ENCODE measurements at regions not wholly inside any gene's neighbourhood (a gene's known extent, or its start where the extent isn't known, plus 50 kb on each side); places are given as distances from the start of the nearest gene placed in this dataset.
"Not testable (repeated sequence)": the region's sequence is repeated elsewhere in the genome, so short reads cannot be mapped to it uniquely, and the experiment has no call there.

DNA sequence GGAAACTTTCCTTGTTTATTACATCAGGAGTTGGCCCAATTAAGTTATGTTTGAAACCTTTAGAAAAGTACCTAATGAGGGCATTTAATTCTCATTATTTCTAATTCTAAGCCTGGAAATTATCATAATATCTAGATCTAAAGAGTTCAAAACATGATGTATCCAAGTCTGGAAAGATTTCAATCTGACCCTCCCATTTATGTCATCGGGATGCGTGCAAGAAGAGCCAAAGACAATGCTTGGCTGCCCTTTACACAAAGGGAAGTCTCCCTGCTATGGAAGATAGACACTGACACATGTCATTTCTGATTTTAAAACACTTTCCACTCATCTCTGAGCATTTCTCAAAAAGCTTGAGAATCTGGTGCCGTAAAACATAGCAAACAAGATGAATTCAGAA, 222.4 kb downstream of the ANTXR2 start:
- no peak for DNase-seq (ENCODE audit: low read depth)

DNA sequence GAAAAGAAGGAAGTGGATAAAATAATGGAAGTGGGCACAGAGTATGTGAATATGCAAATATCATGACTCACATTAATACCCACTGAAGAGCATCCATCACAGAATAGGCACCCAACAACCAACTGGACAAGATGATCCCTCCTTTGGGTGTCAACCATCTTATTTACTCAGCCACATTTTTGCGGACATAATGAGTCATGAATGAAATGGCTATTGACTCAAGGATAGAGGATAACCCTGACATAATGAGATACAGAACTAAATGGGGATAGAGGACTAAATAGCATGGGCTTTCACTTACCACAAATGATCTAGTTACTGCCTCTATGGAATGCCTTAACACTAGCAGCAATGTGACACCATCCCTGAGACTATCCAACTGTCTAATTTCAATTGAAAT, 224.7 kb downstream of the ANTXR2 start:
- DNase-seq (ENCODE audit: low read depth), result no peak

DNA sequence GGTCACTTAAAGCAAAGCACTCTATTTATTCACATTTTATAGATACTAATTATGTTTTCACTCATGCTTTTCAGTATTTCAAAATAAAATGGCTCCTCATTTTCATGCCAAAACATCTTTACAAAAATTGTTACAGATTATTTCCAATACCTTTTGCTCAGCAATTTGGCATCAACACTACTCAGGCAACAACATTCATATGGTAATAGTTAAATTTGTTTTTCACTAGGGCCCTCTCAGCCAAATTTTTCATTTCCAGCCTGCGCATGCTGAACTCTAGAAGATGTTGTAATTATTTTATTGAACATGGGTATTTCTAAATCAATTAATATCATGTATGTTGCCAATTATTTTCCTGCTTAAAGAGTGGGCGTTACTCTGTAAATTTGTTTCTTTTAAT, 225.6 kb downstream of the ANTXR2 start:
- no peak for DNase-seq (ENCODE audit: low read depth)

DNA sequence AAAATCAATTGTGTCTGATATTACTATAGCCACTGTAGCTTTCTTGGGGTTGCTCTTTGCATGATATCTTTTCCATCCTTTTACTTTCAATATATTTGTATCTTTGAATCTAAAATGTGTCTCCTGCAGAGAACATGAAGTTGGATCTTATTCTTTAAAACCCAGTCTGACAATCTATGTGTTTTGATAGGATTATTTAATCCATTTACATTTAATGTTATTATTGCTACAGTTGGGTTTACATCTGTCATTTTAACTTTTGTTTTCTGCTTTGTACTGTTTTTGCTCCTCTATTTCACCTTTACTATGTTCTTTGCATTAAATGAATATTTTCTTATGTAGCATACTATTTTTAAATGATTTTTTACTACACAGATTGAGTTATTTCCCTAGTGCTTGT, 230.9 kb downstream of the ANTXR2 start:
- no peak for DNase-seq (ENCODE audit: low read depth)

DNA sequence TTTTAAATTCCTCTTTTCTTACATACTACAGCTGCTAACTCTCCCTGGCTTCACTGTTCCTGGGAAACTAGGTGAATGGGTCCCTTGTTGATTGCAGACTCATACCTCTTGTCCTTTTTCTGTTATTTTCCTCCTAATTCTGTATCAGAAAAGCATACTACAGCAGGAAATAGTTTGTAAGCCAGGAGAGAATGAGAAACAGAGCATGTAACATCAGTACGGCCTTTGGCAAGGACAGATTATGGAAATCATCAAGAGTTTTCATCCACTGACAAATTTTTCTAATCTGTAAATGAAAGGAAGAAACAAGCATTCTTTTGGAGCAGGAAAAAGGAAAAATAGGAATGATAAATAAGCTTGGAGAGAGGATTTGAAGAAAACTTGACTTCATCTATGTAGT, 239.2 kb downstream of the ANTXR2 start:
- DNase-seq (ENCODE audit: low read depth), result no peak

DNA sequence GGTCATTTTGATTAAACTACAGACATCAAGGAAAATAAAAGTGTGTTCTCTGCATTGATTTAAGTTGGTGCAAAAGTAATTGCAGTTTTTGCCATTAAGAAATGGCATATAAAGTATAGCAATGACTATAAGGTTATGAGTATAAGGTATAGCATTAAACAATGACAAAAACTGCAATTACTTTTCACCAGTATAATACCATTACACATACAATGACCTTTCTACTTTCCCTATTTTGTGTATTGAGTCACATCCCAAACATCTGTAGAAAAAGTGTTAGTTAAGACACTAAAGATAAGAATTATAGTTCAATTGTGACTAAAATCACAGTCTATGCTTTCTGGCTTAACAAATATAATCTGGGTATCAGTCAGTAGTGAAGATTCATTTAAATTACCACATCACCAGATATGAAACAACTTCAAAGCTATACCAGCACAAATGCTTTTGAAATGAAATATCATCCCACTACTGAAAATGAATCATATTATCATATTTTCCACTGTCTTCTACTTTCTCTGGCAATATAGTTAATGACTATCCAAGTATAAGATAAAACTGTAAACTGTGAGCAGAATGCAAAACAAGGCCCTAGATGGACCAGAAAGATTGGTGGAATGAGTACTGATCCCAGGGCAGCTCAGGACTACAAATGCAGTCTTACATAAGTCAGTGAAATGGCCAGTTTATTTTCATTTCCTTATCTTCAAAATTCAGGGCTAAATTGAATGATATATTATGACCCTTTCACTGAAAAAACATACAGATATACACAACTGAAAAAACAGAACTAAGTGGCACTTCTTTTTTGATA, 241.1 kb downstream of the ANTXR2 start:
- no peak for DNase-seq (ENCODE audit: low read depth)

DNA sequence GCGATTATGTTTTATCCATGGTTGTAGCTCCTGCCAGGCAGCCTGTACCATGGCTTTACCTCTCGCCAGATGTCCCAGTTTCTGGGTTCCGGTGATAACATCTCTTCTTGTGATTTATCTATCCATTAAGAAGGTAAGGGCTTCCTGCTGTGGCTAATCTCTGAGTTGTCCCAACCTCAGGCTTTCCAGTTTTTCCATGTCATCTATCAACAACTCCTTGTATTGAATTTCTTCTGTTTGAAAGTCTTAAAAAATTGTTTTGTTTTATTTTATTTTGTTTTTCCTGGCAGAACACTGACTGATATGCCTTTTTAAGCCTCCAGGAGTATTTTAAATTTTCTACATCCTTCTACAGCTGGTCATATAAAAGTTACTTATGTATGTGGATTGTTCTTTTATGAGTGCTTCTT, 241.9 kb downstream of the ANTXR2 start:
- DNase-seq (ENCODE audit: low read depth), result no peak

DNA sequence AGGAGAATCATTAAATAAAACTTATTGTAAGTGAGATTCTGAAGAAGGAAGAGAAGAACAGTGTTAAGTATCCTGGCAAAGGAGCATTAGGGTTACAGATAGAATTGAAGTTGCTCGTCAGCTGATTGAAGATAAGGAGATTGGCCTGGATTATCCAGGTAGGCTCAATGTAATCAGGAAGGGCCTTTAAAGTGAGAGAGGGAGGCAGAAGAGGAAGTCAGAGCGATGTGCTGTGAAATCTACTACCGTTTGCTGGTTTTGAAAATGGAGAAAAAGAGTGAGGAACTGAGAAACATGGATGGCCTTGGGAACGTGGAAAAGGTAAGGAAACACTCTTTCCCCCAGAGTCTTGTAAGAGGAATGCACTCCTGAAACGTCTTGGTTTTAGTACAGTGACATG, 245.7 kb downstream of the ANTXR2 start:
- no peak for DNase-seq (ENCODE audit: low read depth)

DNA sequence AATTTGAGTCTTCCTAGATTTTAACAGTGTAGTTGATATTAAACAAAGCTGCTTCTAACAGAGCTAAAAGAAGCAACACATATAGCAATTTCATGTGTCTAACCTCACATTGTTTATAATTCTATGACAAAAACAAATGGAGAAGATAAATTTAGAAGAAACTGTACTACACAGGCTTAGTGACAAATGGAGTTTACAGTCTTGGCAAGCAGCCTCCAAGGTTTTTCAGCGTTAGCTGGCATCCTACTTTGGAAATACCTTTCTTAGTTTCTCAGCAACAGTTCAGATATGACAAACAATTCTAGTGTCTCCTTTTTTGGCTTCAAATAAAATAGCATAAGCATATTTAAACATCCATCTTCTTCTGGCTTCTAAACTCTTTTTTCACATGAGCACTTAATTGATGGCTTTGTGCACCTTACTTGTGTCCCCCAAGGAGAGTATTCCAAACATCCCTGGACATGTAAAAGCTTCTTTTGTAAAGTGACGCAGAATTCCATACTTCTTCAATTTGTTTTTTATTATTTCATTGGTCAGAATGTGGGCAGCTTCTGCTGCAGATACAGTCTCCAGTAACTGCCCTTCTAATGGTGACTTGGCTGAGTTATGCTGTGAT, 249.8 kb downstream of the ANTXR2 start:
- peak; percentile 9 for DNase-seq (ENCODE audit: low read depth)

DNA sequence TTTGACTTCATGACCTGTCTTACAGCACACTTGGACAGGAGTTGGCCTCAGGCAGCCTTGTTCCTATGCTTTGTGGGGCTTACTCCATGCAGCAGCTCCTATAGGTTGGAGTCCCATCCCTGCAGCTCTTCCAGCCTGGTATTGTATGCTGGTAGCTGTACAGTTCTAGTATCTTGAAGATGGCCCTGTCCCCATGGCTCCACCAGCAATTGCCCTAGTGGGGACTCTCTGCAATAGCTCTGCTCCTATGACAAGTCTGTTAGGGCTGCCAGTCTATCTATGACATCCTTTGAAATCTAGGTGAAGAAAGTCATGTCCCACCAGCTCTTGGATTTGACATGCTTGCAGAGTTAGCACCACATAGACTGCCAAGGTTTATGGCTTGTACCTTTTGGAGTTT, 252.6 kb downstream of the ANTXR2 start:
- no peak for DNase-seq (ENCODE audit: low read depth)

DNA sequence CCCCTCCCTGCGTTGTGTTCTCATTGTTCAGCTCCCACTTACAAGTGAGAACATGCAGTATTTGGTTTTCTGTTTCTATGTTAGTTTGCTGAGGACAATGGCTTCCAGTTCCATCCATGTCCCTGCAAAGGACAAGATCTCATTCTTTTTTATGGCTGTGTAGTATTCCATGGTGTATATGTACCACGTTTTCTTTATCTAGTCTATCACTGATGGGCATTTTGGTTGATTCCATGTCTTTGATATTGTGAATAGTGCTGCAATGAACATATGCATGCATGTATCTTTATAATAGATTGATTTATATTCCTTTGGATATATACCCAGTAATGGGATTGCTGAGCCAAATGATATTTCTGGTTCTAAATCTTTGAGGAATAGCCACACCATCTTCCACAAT, 265.1 kb downstream of the ANTXR2 start:
- DNase-seq (ENCODE audit: low read depth), result not testable (repeated sequence)

DNA sequence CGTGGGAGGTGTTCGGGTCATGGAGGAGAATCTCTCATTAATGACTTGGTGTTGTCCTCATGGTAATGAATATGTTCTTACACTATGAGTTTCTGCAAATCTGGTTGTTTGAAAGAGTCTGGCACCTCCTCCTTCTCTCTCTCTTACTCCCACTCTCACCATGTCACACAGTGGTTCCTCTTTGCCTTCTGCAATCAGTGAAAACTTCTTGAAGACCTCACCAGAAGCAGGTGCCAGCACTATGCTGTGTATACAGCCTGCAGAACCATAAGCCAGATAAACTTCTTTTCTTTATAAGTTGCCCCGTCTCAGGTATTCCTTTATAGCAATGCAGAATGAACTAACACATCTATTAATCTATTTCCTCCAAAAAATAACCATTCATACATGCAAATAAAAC, 275.0 kb downstream of the ANTXR2 start:
- no peak for DNase-seq (ENCODE audit: low read depth)

DNA sequence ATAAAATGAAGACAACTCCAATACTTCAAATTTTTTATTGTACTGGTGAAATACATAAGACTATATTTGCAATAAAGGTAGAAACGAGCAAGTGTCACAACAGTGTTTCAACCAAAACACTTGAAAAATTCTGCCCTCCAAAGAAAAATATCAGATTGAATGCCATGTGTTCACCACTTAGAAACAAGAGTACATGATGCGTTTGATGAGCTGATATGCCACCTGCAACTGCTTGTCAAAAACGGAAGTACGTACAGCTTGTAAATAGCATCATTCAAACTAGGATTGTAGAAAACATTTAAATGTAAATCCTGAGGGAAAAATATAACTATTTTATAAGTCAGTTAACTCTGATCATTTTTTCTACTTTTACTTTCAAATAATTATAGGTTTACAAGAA, 276.1 kb downstream of the ANTXR2 start:
- no peak for DNase-seq (ENCODE audit: low read depth)

DNA sequence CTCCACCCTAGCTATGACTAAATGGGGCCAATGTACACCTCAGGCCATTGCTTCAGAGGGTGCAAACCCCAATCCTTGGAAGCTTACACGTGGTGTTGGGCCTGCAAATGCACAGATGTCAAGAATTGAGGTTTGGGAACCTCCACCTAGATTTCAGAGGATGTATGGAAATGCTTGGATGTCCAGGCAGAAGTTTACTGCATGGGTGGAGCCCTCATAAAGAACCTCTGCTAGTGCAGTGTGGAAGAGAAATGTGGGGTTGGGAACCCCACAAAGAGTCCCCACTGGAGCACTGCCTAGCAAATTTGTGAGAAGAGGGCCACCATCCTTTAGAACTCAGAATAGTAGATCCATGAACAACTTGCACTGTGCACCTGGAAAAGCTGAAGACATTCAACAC, 284.1 kb downstream of the ANTXR2 start:
- no peak for DNase-seq (ENCODE audit: low read depth)

DNA sequence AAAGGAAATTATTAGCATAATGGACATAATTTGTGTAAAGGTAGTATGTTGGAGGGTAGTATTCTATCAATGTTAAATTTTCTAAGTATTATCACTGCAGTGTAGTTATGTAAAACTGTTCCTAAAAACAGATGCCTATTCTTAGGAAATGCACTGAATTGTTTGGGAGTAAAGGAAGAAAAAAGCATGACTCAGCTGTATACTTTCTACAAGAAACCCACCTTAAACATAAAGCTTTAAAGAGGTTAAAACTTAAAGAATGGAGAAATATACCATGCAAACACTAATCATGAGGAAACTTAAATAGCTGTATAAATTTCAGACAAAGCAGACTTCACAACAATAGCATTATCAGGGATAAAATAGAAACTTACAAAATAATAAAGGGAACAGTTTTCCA, 292.9 kb downstream of the ANTXR2 start:
- DNase-seq (ENCODE audit: low read depth), result no peak

DNA sequence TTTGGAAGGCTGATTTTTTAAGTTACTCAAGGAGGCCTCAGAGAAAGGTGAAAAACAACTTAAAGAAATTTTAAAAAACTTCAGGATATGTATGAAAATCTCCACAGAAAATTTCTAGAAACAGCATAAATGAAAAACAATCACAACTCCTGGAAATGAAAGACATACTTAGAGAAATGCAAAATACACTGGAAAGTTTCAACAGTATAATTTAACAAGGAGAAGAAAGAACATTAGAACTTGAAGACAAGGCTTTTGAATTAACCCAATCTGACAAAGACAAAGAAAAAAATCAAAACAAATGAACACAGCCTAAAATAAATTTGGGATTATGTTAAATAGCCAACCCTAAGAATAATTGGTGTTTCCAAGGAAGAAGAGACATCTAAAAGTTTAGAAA, 300.5 kb downstream of the ANTXR2 start:
- DNase-seq (ENCODE audit: low read depth), result no peak

DNA sequence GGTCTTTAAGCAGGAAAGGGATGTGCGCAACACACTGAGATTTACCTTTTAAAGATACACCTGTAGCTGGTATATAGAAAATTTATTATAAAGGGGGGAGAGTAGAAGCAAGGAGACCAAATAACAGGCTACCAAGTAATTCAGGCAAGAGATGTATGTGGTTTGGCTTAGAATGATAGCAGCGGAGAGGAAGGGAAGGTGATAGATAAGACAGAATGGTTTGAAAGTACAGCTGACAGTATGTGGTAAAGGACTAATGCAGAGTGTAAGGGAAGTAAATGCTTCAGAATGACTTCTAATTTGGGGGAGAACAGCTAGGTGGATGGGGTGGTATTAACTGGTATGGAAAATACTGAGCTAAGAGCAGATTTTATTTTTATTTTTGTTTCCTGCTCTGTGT, 308.9 kb downstream of the ANTXR2 start:
- no peak for DNase-seq (ENCODE audit: low read depth)

DNA sequence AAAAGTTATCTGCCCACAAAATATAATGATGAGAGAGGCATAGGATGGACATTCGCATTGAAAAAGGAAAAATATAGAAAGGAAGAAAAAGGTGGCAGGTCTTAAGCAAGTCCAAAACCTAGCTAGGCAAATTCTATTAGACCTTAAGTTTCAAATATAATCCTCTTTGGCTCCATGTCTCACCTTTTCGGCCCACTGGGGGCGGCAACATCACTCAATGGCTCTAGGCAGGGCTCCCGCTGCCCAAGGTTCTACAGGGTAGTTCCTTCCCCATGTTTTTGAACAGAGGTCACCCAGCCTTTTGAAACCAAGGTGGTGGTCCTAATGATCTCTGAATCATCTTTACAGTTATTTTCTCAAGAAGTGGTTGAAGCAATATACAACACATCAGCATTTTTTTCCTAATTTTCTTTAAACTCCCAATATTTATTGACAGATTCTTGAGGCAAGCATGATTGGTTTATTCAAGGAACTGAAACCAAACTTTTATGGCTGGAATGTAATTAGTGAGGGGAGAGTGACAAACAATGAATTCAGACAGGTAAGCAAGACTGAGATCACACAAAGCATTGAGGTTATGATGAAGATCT, 309.4 kb downstream of the ANTXR2 start:
- no peak for DNase-seq (ENCODE audit: low read depth)

DNA sequence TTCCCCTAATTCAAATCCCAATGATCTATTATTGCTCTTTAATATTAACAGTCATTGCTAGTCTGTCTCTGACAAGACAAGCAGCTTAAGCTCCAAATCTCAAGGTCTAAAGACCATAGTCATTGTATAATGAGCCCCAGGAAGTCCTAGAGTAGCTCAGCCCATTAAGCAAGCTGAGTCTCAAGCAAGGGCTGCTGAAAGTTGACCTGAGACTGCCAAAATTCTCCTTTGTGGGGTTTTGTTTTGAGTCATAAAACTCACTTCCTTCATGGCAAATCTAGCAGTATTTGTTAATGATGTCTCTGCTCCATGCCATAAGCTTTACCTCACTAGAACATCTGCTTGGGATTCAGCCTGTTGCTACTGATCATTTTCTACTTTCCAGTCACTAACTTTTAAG, 313.2 kb downstream of the ANTXR2 start:
- no peak for DNase-seq (ENCODE audit: low read depth)

DNA sequence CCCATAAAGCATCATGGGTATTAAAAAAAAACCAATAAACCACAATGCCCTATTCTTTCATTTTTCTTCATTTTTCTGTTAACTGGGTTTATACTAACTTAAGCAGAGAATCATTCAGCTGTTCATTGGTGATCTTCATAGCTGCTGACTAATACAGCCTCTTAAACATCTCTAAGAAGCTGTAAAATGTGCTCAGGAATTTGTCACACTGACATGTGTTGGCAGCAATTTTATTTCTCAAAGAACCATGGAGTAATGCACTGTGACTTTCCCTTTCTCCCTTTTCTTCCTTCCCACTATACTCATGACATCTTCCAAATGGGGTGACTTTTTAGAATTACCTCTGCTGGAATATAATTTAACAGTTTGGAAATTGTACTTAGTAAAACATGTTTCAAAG, 315.4 kb downstream of the ANTXR2 start:
- no peak for DNase-seq (ENCODE audit: low read depth)

DNA sequence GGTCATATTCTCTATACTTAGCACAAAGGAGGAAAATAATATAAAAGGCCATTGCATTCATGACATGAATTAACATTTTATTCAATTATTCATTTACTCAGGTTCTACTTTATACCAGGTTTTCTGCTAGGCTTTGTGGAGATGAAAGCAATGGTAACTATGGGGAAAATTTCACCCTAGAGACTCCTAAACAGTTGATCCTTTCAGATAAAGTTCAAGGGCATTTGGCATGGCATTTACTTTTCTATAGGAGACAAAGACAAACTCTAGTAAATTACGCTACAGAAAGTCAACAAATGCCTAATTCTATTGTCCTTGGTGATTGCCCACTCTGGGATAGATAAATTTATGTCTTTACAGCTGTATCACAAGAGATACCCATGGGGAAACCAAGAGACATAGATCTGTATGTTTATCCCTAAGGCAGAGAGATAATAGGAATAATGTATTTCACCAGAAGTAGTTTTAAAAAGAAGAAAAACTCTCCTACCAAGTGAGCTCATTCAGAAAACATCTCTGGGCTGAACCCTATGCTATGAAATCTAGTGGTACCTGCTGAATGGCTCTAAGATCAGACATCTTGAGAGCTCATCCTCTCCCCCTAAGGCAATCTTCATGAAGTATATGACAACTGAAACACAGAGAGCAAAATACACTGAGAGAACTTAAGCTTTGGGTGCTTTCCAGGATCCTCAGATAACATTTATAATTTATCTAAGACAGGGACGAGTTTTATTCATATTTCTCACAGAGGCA, 316.7 kb downstream of the ANTXR2 start:
- DNase-seq (ENCODE audit: low read depth), result no peak

DNA sequence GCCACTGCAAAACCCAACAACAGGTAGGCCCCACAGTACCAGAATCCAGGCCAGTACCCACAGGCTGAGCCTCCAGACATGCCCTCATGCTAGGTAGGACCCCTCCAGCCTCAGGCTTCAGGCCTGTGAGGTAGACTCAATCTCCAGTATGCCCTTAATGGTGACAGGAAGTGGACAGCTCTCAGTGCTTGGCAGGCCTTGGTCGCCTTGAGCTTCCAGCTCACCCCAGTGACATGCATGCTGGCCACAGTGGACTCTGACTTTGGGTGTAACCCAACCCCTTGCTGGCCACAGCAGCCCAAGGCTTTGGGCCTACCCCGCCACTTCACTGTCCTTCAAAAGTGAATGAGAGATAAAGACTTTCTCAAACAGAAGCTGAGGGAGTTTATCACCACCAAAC, 324.2 kb downstream of the ANTXR2 start:
- no peak for DNase-seq (ENCODE audit: low read depth)

DNA sequence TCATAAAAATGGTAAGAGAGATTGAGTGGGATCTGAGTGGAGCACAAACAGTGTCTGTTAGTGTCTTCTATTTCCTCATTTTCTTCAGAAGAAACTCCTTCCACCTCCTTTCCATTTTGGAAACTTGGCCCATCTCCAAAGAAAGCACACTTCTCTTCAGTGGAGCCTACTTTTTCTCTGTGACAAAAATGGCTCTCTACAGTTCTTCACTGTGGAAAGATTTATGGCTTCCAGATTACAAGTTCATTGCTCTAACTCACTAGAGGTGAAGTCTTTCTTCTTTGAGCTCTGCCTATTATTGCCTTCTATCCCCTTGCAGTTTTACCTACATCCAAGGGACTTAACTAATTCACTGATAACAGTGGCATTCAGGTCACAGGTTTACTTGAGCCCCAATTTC, 325.8 kb downstream of the ANTXR2 start:
- no peak for DNase-seq (ENCODE audit: low read depth)

Data from non-pigmented ciliary epithelial cell (primary cell).